ENCODE measurements at regions not wholly inside any gene's neighbourhood (a gene's known extent, or its start where the extent isn't known, plus 50 kb on each side); places are given as distances from the start of the nearest gene placed in this dataset.

DNA sequence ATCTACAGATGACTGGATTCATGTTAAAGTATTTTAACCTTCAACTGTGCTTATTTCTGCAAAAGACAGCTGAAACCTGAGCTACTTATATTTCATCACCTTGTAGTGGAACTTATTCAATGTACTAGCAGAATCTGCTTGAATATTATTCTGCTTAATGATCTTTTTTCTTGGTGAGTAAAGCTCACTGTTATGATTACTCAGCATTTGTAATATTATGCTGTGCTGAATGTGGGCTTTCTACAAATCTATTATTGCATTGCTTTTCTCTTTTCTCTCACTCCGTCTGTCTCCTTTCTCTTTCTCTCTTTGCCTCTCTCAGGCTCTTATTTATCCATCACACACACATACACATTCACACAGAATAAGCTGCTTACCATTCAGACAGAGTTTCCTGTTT is 98.7 kb upstream of the TMEM196 start:
- intact Hi-C loops (cut with DNase I): no loop called here
- DNase-seq (no peak), ATAC-seq (no peak)
- H3K9me3 ChIP-seq: no peaks in the 10 kb centered on the region
- no peak overlapping the region for H3K4me3 ChIP-seq
- H3K36me3 ChIP-seq: no peaks in the 10 kb centered on the region
- H3K27me3 ChIP-seq: no peaks in the 10 kb centered on the region
- no peak overlapping the region for H3K27ac ChIP-seq
- H3K4me1 ChIP-seq: no peaks in the 10 kb centered on the region
- TF ChIP-seq, protein P1, sequence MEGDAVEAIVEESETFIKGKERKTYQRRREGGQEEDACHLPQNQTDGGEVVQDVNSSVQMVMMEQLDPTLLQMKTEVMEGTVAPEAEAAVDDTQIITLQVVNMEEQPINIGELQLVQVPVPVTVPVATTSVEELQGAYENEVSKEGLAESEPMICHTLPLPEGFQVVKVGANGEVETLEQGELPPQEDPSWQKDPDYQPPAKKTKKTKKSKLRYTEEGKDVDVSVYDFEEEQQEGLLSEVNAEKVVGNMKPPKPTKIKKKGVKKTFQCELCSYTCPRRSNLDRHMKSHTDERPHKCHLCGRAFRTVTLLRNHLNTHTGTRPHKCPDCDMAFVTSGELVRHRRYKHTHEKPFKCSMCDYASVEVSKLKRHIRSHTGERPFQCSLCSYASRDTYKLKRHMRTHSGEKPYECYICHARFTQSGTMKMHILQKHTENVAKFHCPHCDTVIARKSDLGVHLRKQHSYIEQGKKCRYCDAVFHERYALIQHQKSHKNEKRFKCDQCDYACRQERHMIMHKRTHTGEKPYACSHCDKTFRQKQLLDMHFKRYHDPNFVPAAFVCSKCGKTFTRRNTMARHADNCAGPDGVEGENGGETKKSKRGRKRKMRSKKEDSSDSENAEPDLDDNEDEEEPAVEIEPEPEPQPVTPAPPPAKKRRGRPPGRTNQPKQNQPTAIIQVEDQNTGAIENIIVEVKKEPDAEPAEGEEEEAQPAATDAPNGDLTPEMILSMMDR (IDR thresholded peaks at IDR 0.05): no peak

DNA sequence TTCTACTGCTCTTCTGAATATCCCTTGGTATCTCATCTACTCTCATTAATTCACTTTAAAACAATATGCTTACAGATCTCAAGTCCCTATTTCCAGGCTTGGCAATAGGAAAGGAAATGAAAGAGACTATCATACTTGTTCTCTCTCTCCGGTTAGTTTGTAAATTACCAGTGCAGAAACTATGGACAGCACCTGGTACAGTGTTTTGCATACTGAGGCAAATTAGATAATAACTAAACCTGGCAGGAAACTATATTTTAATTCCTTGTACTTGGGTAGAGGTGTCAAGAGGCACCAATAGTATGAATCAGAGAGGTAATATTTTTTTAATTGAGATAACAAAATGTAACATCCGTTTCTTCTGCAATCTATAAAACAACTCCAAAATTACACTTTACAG is 97.7 kb upstream of the TMEM196 start:
- intact Hi-C loops (cut with DNase I): no loop called here
- no peak for ATAC-seq
- Histone ChIP-seq H3K4me3 (no peak overlapping the region), H3K36me3 (no peaks in the 10 kb centered on the region), H3K27me3 (no peaks in the 10 kb centered on the region), H3K27ac (no peak overlapping the region), H3K9me3 (no peaks in the 10 kb centered on the region), H3K4me1 (no peaks in the 10 kb centered on the region)
- TF ChIP-seq, protein P1 (IDR thresholded peaks at IDR 0.05): no peak
- DNase-seq: no peak

DNA sequence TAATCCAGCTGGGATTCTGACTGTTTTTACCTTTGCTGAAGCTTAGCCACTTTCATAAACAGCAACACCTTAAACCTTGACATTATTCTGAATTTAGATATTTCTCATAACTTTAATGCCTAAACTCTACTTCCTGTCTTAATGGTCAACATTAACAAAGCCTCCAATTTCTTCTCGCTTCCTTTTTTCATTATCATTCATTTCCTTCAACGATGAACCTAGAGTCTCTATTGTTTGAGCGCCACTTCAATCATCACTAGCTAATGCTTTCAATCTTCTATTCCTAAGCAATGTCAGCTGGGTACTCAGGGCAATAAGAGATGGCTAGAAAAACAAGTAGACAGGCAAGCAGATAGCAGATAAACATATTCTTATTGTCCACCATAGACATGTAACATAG is 96.6 kb upstream of the TMEM196 start:
- ATAC-seq (no peak), DNase-seq (no peak)
- Histone ChIP-seq H3K36me3 (no peaks in the 10 kb centered on the region), H3K4me3 (no peak overlapping the region), H3K4me1 (no peaks in the 10 kb centered on the region), H3K27ac (no peak overlapping the region), H3K27me3 (no peaks in the 10 kb centered on the region), H3K9me3 (no peaks in the 10 kb centered on the region)
- intact Hi-C loops (cut with DNase I): no loop called here
- TF ChIP-seq, protein P1 (IDR thresholded peaks at IDR 0.05): no peak

DNA sequence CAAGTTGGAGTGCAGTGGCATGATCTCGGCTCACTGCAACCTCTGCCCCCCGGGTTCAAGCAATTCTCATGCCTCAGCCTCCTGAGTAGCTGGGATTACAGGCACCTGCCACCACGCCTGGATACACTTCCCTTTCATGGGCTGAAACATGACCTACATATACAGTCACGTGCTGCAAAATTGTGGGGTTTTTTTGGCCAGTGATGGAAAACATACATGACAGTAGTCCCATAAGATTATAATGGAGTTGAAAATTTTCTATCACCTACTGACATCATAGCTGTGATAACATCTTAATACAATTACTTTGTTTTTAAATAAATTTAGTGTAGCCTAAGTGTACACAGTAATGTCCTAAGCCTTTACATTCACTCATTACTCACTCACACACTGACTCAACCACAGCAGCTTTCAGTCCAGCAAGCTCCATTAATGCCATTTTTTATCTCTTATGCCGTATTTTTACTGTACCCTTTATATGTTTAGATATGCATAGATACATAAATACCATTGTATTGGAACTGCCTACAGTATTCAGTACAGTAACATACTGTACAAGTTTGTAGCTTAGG is 79.9 kb upstream of the TMEM196 start:
- DNase-seq (no peak), ATAC-seq (no peak)
- H3K36me3 ChIP-seq: no peaks in the 10 kb centered on the region
- TF ChIP-seq, protein P1 (IDR thresholded peaks at IDR 0.05): no peak
- no peaks in the 10 kb centered on the region for H3K4me1 ChIP-seq
- no peak overlapping the region for H3K27ac ChIP-seq
- no peak overlapping the region for H3K4me3 ChIP-seq
- H3K9me3 ChIP-seq: no peaks in the 10 kb centered on the region
- intact Hi-C loops (cut with DNase I): no loop called here
- no peaks in the 10 kb centered on the region for H3K27me3 ChIP-seq

DNA sequence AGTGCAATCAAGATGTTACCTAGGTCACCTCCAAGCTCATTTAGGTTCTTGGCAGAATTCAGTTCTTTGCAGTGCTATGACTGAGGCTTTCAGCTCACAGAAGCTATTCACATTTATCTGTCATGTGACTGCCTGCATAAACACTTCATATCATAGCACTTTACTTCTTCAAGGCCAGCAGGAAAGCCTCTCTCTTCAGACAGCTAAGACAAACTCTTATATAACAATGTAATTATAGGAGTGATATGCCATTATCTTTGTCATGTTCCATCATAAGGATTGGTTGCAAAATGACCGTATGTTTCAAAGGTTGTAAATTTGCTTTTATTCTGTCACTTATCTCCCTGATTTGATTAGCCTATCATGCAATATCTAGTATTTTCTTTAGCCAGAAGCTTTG is 78.8 kb upstream of the TMEM196 start:
- Histone ChIP-seq H3K4me3 (no peak overlapping the region), H3K27me3 (no peaks in the 10 kb centered on the region), H3K4me1 (no peaks in the 10 kb centered on the region), H3K9me3 (no peaks in the 10 kb centered on the region), H3K36me3 (no peaks in the 10 kb centered on the region), H3K27ac (no peak overlapping the region)
- ATAC-seq: no peak
- TF ChIP-seq, protein P1 (IDR thresholded peaks at IDR 0.05): no peak
- intact Hi-C loops (cut with DNase I): no loop called here
- peak in 1 of 4 donors; percentile 2 for DNase-seq

Data from left lung (tissue), 4 donors.